Amygdala (tissue), 56 donors: ENCODE measurements at regions not wholly inside any gene's neighbourhood (a gene's known extent, or its start where the extent isn't known, plus 50 kb on each side); places are given as distances from the start of the nearest gene placed in this dataset.
A peak's percentile ranks its signal among the peaks of the same experiment; 100 is the strongest.
"Not testable (repeated sequence)": the region's sequence is repeated elsewhere in the genome, so short reads cannot be mapped to it uniquely, and the experiment has no call there.

Experiments
- DNase-seq, 56 donors: peaks; one replicate each; lab custom pipeline; 2025; lab: John Stamatoyannopoulos, UW

GRCh38 chrX:104392350-104392749 lies 137.6 kb upstream of the ESX1 start:
- no peak for DNase-seq

GRCh38 chrX:104391906-104392305 lies 137.2 kb upstream of the ESX1 start:
- peak in 6 of 56 donors; percentile 0 to 4 (median 0) for DNase-seq

- no peak for DNase-seq
Measured at GRCh38 chrX:104376937-104377336, 122.2 kb upstream of the ESX1 start.

- no peak for DNase-seq
Measured at GRCh38 chrX:104372547-104372946, 117.8 kb upstream of the ESX1 start.

- DNase-seq: peak in 5 of 56 donors; percentile 0 to 2 (median 0)
Measured at GRCh38 chrX:104370089-104370488, 115.4 kb upstream of the ESX1 start.

GRCh38 chrX:104360774-104361173 lies 106.0 kb upstream of the ESX1 start:
- not testable (repeated sequence) for DNase-seq

- no peak for DNase-seq
Measured at GRCh38 chrX:104359124-104359523, 104.4 kb upstream of the ESX1 start.

- peak in 2 of 56 donors; percentile 2 to 4 for DNase-seq
Measured at GRCh38 chrX:104351173-104351769, 96.5 kb upstream of the ESX1 start.

- DNase-seq: no peak
Measured at GRCh38 chrX:104347860-104348259, 93.1 kb upstream of the ESX1 start.

GRCh38 chrX:104343428-104344129 lies 88.8 kb upstream of the ESX1 start:
- peak in 14 of 56 donors; percentile 0 to 28 (median 2) for DNase-seq

- DNase-seq: no peak
Measured at GRCh38 chrX:104342065-104342464, 87.3 kb upstream of the ESX1 start.

- no peak for DNase-seq
Measured at GRCh38 chrX:104335756-104336155, 81.0 kb upstream of the ESX1 start.

GRCh38 chrX:104334971-104335370 lies 80.2 kb upstream of the ESX1 start:
- DNase-seq: no peak

- DNase-seq: no peak
Measured at GRCh38 chrX:104330966-104331365, 76.2 kb upstream of the ESX1 start.

GRCh38 chrX:104329731-104330130 lies 75.0 kb upstream of the ESX1 start:
- no peak for DNase-seq

- DNase-seq: no peak
Measured at GRCh38 chrX:104325213-104325585, 70.5 kb upstream of the ESX1 start.

GRCh38 chrX:104324461-104325212 lies 69.9 kb upstream of the ESX1 start:
- no peak for DNase-seq

- DNase-seq: no peak
Measured at GRCh38 chrX:104319346-104319745, 64.6 kb upstream of the ESX1 start.

GRCh38 chrX:104318330-104319009 lies 63.7 kb upstream of the ESX1 start:
- no peak for DNase-seq

GRCh38 chrX:104316739-104317138 lies 62.0 kb upstream of the ESX1 start:
- DNase-seq: no peak

GRCh38 chrX:104315555-104315954 lies 60.8 kb upstream of the ESX1 start:
- DNase-seq: no peak
